Kidney (tissue), 13 donors: ENCODE measurements at regions not wholly inside any gene's neighbourhood (a gene's known extent, or its start where the extent isn't known, plus 50 kb on each side); places are given as distances from the start of the nearest gene placed in this dataset.
A peak's percentile ranks its signal among the peaks of the same experiment; 100 is the strongest.

Experiments
- DNase-seq, 5 donors: peaks; one replicate each; pipeline ENCODE4 v3.0.0-alpha.2; 2013 to 2020
- FAIRE-seq: peaks from 2 replicates; lab custom pipeline; 2012; peaks lifted over from hg19 to GRCh38; lab: Jason Lieb, UNC
- H3K27ac ChIP-seq, 2 donors: one replicate each; pipeline ENCODE4 v1.7.0; 2013; ENCODE audit warnings: low read depth in 2 of 2, low read length in 2 of 2, inconsistent platforms in 1 of 2
- H3K27me3 ChIP-seq: one replicate; pipeline ENCODE4 v1.7.1; 2013; ENCODE audit warnings: low read length, inconsistent platforms; ENCODE audit not compliant: control insufficient read depth, insufficient read depth
- H3K36me3 ChIP-seq, 3 donors: one replicate each; pipeline versions ENCODE4 v1.7.0 to v1.7.1; 2013; ENCODE audit warnings: low read length in 3 of 3, control low read depth in 1 of 3, inconsistent platforms in 1 of 3; ENCODE audit not compliant: insufficient read depth in 3 of 3, control insufficient read depth in 2 of 3
- H3K4me1 ChIP-seq, 3 donors: one replicate each; pipeline versions ENCODE4 v1.7.0 to v1.7.1; 2013; ENCODE audit warnings: low read length in 3 of 3, inconsistent platforms in 1 of 3, low read depth in 1 of 3; ENCODE audit not compliant: control insufficient read depth in 2 of 3, insufficient read depth in 2 of 3
- H3K4me3 ChIP-seq, 3 donors: one replicate each; pipeline versions ENCODE4 v1.7.0 to v1.8.1; 2013; ENCODE audit warnings: low read length in 3 of 3, control low read depth in 1 of 3, inconsistent platforms in 1 of 3
- H3K9ac ChIP-seq, 3 donors: one replicate each; pipeline versions ENCODE4 v1.7.0 to v1.7.1; 2013; ENCODE audit warnings: low read length in 3 of 3, control low read depth in 1 of 3, inconsistent platforms in 1 of 3
- H3K9me3 ChIP-seq, 3 donors: one replicate each; pipeline versions ENCODE4 v1.7.0 to v1.7.1; 2013; ENCODE audit warnings: low read length in 3 of 3, control low read depth in 1 of 3, inconsistent platforms in 1 of 3; ENCODE audit not compliant: control insufficient read depth in 2 of 3, insufficient read depth in 1 of 3
- intact Hi-C: fragments of 100-400 bp; cut with DNase I; formaldehyde crosslinking; loops from one replicate; pipeline ENCODE4 v1.11.1; 2022
- TF ChIP-seq, protein P1 (sequence below): IDR thresholded peaks from 3 replicates; pipeline ENCODE4 v1.5.1; 2012; ENCODE audit warnings: mild to moderate bottlenecking, moderate library complexity, borderline replicate concordance; ENCODE audit not compliant: insufficient read depth; ENCODE audit errors: extremely low read depth
- donor health status: control.
- donor health status: control.
- donor health status: control.
- donor health status: control.
- donor health status: control.
- donor health status: DM: yes; HTN: yes; CAD: no.
- donor health status: Normal renal cell carcinoma (clear cell type).

DNA sequence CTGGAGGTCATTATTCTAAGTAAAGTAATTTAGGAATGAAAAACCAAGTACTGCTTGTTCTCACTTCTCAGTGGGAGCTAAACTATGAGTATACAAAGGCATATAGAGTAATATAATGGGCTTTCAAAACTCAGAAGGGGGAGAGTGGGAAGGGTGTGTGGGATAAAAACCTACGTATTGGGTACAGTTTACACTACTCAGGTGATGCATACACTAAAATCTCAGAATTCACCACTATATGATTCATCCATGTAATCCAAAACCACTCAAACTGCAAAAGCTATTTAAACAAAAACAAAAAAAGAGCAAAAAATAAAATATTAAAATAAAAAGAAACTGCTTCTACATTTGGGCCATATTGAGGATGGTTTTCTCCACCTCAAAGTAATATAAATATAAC is 623.3 kb downstream of the NSUN3 start:
- no peaks in the 10 kb centered on the region for H3K36me3 ChIP-seq
- DNase-seq (no peak), FAIRE-seq (no peak)
- TF ChIP-seq, protein P1, sequence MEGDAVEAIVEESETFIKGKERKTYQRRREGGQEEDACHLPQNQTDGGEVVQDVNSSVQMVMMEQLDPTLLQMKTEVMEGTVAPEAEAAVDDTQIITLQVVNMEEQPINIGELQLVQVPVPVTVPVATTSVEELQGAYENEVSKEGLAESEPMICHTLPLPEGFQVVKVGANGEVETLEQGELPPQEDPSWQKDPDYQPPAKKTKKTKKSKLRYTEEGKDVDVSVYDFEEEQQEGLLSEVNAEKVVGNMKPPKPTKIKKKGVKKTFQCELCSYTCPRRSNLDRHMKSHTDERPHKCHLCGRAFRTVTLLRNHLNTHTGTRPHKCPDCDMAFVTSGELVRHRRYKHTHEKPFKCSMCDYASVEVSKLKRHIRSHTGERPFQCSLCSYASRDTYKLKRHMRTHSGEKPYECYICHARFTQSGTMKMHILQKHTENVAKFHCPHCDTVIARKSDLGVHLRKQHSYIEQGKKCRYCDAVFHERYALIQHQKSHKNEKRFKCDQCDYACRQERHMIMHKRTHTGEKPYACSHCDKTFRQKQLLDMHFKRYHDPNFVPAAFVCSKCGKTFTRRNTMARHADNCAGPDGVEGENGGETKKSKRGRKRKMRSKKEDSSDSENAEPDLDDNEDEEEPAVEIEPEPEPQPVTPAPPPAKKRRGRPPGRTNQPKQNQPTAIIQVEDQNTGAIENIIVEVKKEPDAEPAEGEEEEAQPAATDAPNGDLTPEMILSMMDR: no peak
- no peaks in the 10 kb centered on the region for H3K27me3 ChIP-seq
- no peaks in the 10 kb centered on the region for H3K4me1 ChIP-seq
- H3K4me3 ChIP-seq: no peak overlapping the region
- no peak overlapping the region for H3K9ac ChIP-seq
- intact Hi-C loops: no loop called here
- no peaks in the 10 kb centered on the region for H3K9me3 ChIP-seq
- no peak overlapping the region for H3K27ac ChIP-seq

DNA sequence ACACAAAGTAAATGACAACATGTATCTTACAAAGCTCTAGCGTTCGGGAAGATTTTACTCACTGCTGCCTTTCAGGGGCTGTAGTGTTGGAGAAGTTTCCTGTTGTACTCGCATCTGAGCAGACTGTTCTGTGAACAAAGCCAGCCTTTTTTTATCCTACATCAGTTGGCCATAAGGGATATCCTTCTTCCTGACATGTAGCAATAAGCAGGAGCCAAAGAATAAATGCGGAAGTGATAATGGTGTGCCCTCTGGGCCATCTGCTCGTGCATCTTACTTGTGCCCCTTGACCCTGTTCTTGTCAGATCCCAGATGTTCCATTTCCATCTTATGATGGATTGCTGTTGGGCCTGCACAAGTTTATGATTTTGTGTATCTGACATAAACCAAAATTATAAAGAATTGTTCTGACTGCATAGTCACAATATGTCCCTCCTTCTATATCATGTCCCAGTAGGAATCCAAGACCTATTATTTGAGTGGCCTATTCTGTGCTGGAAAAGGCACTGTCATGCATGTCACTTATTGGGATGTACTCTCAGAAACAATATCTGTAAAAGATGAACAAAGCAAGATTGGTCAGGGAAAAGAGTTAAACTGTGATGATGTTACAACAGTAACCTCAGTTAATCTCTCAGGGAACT is 631.3 kb downstream of the NSUN3 start:
- intact Hi-C loops: no loop called here
- no peak overlapping the region for H3K4me3 ChIP-seq
- no peaks in the 10 kb centered on the region for H3K4me1 ChIP-seq
- H3K9ac ChIP-seq: no peak overlapping the region
- no peaks in the 10 kb centered on the region for H3K36me3 ChIP-seq
- TF ChIP-seq, protein P1: no peak
- H3K9me3 ChIP-seq: no peaks in the 10 kb centered on the region
- FAIRE-seq: no peak
- H3K27me3 ChIP-seq: no peaks in the 10 kb centered on the region
- H3K27ac ChIP-seq: no peak overlapping the region
- DNase-seq: peak in 1 of 5 donors; percentile 4

DNA sequence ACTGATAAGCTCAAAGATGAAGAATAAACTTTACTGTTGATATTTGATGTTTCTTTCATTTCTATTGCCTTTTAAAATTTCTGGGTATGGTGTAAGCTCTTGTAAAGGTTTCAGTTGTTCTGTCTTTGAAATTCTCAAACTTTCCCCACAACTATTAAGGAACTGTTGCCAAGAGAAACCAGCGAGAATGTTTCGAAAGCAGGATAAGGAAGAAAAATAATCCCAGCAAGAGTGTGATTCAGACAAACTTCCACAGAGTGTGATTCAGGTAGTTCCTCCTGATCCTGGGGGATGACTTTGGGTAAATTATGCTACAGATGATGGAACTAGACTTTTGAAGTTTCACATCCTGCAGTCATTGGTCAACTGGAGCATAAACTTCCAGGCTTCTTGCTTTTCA is 632.0 kb downstream of the NSUN3 start:
- FAIRE-seq (no peak), DNase-seq (no peak)
- no peak overlapping the region for H3K27ac ChIP-seq

More for the DNA sequence above, 632.0 kb downstream of the NSUN3 start:
- H3K27me3 ChIP-seq: no peaks in the 10 kb centered on the region
- no peaks in the 10 kb centered on the region for H3K36me3 ChIP-seq
- TF ChIP-seq, protein P1: no peak
- no peaks in the 10 kb centered on the region for H3K9me3 ChIP-seq
- intact Hi-C loops: no loop called here
- no peak overlapping the region for H3K9ac ChIP-seq
- no peaks in the 10 kb centered on the region for H3K4me1 ChIP-seq
- no peak overlapping the region for H3K4me3 ChIP-seq
